Body of pancreas (tissue), 4 donors: ENCODE measurements at regions not wholly inside any gene's neighbourhood (a gene's known extent, or its start where the extent isn't known, plus 50 kb on each side); places are given as distances from the start of the nearest gene placed in this dataset.
"Not testable (repeated sequence)": the region's sequence is repeated elsewhere in the genome, so short reads cannot be mapped to it uniquely, and the experiment has no call there.

Experiments used
- ATAC-seq: fragments of 150-250 bp; one replicate; pipeline ENCODE4 v1.9.1; 2016
- DNase-seq, 4 donors: peaks; one replicate each; pipeline ENCODE4 v3.0.0-alpha.2; 2019
- H3K27ac ChIP-seq, 4 donors: fragments of 200-600 bp; sonication (generic); 1 replicate in 3 of 4; 2 replicates in 1 of 4; pipeline versions ENCODE4 v1.5.1 to v1.6.1; 2016 to 2019; ENCODE audit warnings: mild to moderate bottlenecking in 1 of 4, mixed read lengths in 1 of 4, moderate library complexity in 1 of 4
- H3K27me3 ChIP-seq, 2 donors: fragments of 200-600 bp; sonication (generic); one replicate each; pipeline ENCODE4 v1.6.0; 2016; ENCODE audit warnings: mild to moderate bottlenecking in 1 of 2
- H3K36me3 ChIP-seq, 2 donors: fragments of 200-600 bp; sonication (generic); replicated peaks in 1 of 2; 2 replicates each; pipeline ENCODE4 v1.5.1; 2016; ENCODE audit warnings: low read depth in 2 of 2; ENCODE audit not compliant: insufficient read depth in 1 of 2
- H3K4me1 ChIP-seq: fragments of 200-600 bp; sonication (generic); one replicate; pipeline ENCODE4 v1.6.0; 2016
- H3K4me3 ChIP-seq, 2 donors: fragments of 200-600 bp; sonication (generic); 1 replicate in 1 of 2; 2 replicates in 1 of 2; pipeline ENCODE4 v1.5.1; 2016 to 2019
- H3K9me3 ChIP-seq, 3 donors: fragments of 200-600 bp; sonication (generic); 1 replicate in 2 of 3; 2 replicates in 1 of 3; pipeline ENCODE4 v1.5.1; 2016
- CTCF ChIP-seq, 7 experiments: fragments of 450-650 bp in 4 of 7; fragments of 200-600 bp in 3 of 7; sonication (generic) in 3 of 7; IDR thresholded peaks; one replicate each; pipeline ENCODE4 v1.5.1; 2016 to 2019; ENCODE audit warnings: antibody characterized with exemption in 7 of 7
- POLR2A ChIP-seq, 3 donors: fragments of 450-650 bp; IDR thresholded peaks; one replicate each; pipeline ENCODE4 v1.6.1; 2016; ENCODE audit warnings: antibody characterized with exemption in 3 of 3, mild to moderate bottlenecking in 2 of 3
- WGBS, 2 donors: methylation state at CpG; one replicate each; pipeline ENCODE4 v1.1.5; 2017; 5-methylcytosine and 5-hydroxymethylcytosine counted together
- intact Hi-C: fragments of 100-400 bp; cut with DNase I; formaldehyde crosslinking; loops from one replicate; pipeline ENCODE4 v1.15.1; 2023

- no peak for DNase-seq
- no peak for ATAC-seq
- no peak overlapping the region for H3K27ac ChIP-seq
- no peaks in the 10 kb centered on the region for H3K4me1 ChIP-seq
- H3K36me3 ChIP-seq = no peaks in the 10 kb centered on the region
- intact Hi-C loops = no loop called here
- no peak overlapping the region for H3K4me3 ChIP-seq
- H3K9me3 ChIP-seq = no peaks in the 10 kb centered on the region
- H3K27me3 ChIP-seq = no peaks in the 10 kb centered on the region
- 55 to 64% methylated on average over 7 of the region's 7 CpGs for WGBS, 2 donors
- TF ChIP-seq POLR2A (IDR thresholded peaks at IDR 0.05) = no peak
- TF ChIP-seq CTCF (IDR thresholded peaks at IDR 0.05) = no peak
Observed at GRCh38 chr10:55519264-55519663, 718.2 kb upstream of the PCDH15 start.

GRCh38 chr10:55518416-55518815 is 717.4 kb upstream of the PCDH15 start:
- WGBS, 2 donors = 7 to 33% methylated on average over 1 of the region's 1 CpG
- intact Hi-C loops, H3K4me3 ChIP-seq, H3K4me1 ChIP-seq, H3K9me3 ChIP-seq, H3K27me3 ChIP-seq, H3K27ac ChIP-seq, H3K36me3 ChIP-seq, ATAC-seq, DNase-seq: not testable (repeated sequence)

GRCh38 chr10:55509168-55509567 is 708.1 kb upstream of the PCDH15 start:
- DNase-seq = no peak
- Histone ChIP-seq H3K27me3 (no peaks in the 10 kb centered on the region), H3K4me3 (no peak overlapping the region), H3K27ac (no peak overlapping the region), H3K4me1 (no peaks in the 10 kb centered on the region), H3K9me3 (no peaks in the 10 kb centered on the region), H3K36me3 (no peaks in the 10 kb centered on the region)
- TF ChIP-seq CTCF (IDR thresholded peaks at IDR 0.05) = no peak
- TF ChIP-seq POLR2A (IDR thresholded peaks at IDR 0.05) = no peak
- ATAC-seq = no peak
- intact Hi-C loops = no loop called here
- 56 to 58% methylated on average over 4 of the region's 4 CpGs for WGBS, 2 donors

GRCh38 chr10:55500931-55501559 is 700.0 kb upstream of the PCDH15 start:
- ATAC-seq (no peak), DNase-seq (peak in 3 of 4 donors; percentile 13 to 34 (median 19))
- Histone ChIP-seq H3K9me3 (no peaks in the 10 kb centered on the region), H3K4me1 (no peaks in the 10 kb centered on the region), H3K4me3 (no peak overlapping the region), H3K36me3 (no peaks in the 10 kb centered on the region), H3K27me3 (no peaks in the 10 kb centered on the region), H3K27ac (no peak overlapping the region)
- intact Hi-C loops = no loop called here
- WGBS, 2 donors = 2 to 9% methylated on average over 1 of the region's 1 CpG
- TF ChIP-seq POLR2A (IDR thresholded peaks at IDR 0.05) (no peak), CTCF (IDR thresholded peaks at IDR 0.05) (peak in 5 of 7 experiments; percentile 22 to 36 (median 27))

- no peak for ATAC-seq
Observed at GRCh38 chr10:55497893-55498499, 697.0 kb upstream of the PCDH15 start.

More at GRCh38 chr10:55497893-55498499, 697.0 kb upstream of the PCDH15 start:
- Histone ChIP-seq H3K4me1 (no peaks in the 10 kb centered on the region), H3K36me3 (no peaks in the 10 kb centered on the region), H3K9me3 (no peaks in the 10 kb centered on the region), H3K27ac (no peak overlapping the region), H3K27me3 (no peaks in the 10 kb centered on the region), H3K4me3 (no peak overlapping the region)
- WGBS, 2 donors = 37 to 46% methylated on average over 4 of the region's 4 CpGs
- intact Hi-C loops = no loop called here
- DNase-seq = no peak
- no peak for TF ChIP-seq CTCF (IDR thresholded peaks at IDR 0.05)
- no peak for TF ChIP-seq POLR2A (IDR thresholded peaks at IDR 0.05)
